Choroid plexus epithelial cell (primary cell): ENCODE measurements at regions not wholly inside any gene's neighbourhood (a gene's known extent, or its start where the extent isn't known, plus 50 kb on each side); places are given as distances from the start of the nearest gene placed in this dataset.

ENCODE experiments used
- DNase-seq: peaks from one replicate; pipeline ENCODE4 v3.0.0-alpha.2; 2010; ENCODE audit warnings: low read depth
- H3K4me3 ChIP-seq: 2 replicates; pipeline ENCODE4 v1.5.1; 2011; ENCODE audit warnings: low read depth, mild to moderate bottlenecking, control low read depth, low read length, moderate library complexity
- CTCF ChIP-seq: conservative IDR thresholded peaks from 2 replicates; pipeline ENCODE4 v1.5.1; 2011; ENCODE audit warnings: low read depth, mild to moderate bottlenecking, control low read depth, inconsistent platforms, low read length, moderate library complexity

GRCh38 chr1:116256875-116257274 is 116.2 kb upstream of the ATP1A1 start:
- no peak for TF ChIP-seq CTCF

GRCh38 chr1:116257341-116257767 is 115.7 kb upstream of the ATP1A1 start:
- no peak for TF ChIP-seq CTCF

More at GRCh38 chr1:116256875-116257274, 116.2 kb upstream of the ATP1A1 start:
- no peak overlapping the region for H3K4me3 ChIP-seq
- DNase-seq: no peak

GRCh38 chr1:116257836-116258235 is 115.2 kb upstream of the ATP1A1 start:
- no peak overlapping the region for H3K4me3 ChIP-seq
- TF ChIP-seq CTCF: no peak
- no peak for DNase-seq

More at GRCh38 chr1:116257341-116257767, 115.7 kb upstream of the ATP1A1 start:
- DNase-seq: no peak
- H3K4me3 ChIP-seq: no peak overlapping the region

GRCh38 chr1:116258668-116259419 is 114.2 kb upstream of the ATP1A1 start:
- DNase-seq: no peak
- no peak for TF ChIP-seq CTCF
- no peak overlapping the region for H3K4me3 ChIP-seq

GRCh38 chr1:116259663-116260062 is 113.4 kb upstream of the ATP1A1 start:
- no peak overlapping the region for H3K4me3 ChIP-seq
- no peak for DNase-seq
- TF ChIP-seq CTCF: no peak

- TF ChIP-seq CTCF: no peak
- H3K4me3 ChIP-seq: no peak overlapping the region
- no peak for DNase-seq
Observed at GRCh38 chr1:116260115-116260514, 112.9 kb upstream of the ATP1A1 start.

GRCh38 chr1:116260621-116261020 is 112.4 kb upstream of the ATP1A1 start:
- TF ChIP-seq CTCF: no peak
- H3K4me3 ChIP-seq: no peak overlapping the region
- no peak for DNase-seq
